ENCODE measurements at regions not wholly inside any gene's neighbourhood (a gene's known extent, or its start where the extent isn't known, plus 50 kb on each side); places are given as distances from the start of the nearest gene placed in this dataset.
"Not testable (repeated sequence)": the region's sequence is repeated elsewhere in the genome, so short reads cannot be mapped to it uniquely, and the experiment has no call there.

DNA sequence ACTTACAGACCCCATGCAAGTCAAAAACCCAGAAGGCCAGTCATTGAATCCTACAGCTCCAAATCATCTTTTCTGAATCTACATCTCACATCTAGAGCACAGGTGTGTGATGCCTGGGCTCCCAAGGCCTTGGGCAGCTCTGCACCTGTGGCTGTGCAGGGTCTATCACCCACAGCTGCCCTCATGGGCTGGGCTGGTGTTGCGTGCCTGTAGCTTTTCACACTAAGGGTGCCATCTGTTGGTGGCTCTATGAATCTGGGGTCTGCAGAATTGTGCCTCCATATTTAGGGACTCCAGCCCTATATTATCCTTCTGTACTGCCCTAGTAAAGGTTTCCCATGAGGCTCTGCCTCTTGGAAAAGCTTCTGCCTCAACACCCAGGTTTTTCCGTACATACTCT lies 407.6 kb downstream of the TUBA3C start:
- TF ChIP-seq, protein P1, sequence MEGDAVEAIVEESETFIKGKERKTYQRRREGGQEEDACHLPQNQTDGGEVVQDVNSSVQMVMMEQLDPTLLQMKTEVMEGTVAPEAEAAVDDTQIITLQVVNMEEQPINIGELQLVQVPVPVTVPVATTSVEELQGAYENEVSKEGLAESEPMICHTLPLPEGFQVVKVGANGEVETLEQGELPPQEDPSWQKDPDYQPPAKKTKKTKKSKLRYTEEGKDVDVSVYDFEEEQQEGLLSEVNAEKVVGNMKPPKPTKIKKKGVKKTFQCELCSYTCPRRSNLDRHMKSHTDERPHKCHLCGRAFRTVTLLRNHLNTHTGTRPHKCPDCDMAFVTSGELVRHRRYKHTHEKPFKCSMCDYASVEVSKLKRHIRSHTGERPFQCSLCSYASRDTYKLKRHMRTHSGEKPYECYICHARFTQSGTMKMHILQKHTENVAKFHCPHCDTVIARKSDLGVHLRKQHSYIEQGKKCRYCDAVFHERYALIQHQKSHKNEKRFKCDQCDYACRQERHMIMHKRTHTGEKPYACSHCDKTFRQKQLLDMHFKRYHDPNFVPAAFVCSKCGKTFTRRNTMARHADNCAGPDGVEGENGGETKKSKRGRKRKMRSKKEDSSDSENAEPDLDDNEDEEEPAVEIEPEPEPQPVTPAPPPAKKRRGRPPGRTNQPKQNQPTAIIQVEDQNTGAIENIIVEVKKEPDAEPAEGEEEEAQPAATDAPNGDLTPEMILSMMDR (conservative IDR thresholded peaks at IDR 0.05): peak; percentile 26
- H3K27ac ChIP-seq: not testable (repeated sequence)

DNA sequence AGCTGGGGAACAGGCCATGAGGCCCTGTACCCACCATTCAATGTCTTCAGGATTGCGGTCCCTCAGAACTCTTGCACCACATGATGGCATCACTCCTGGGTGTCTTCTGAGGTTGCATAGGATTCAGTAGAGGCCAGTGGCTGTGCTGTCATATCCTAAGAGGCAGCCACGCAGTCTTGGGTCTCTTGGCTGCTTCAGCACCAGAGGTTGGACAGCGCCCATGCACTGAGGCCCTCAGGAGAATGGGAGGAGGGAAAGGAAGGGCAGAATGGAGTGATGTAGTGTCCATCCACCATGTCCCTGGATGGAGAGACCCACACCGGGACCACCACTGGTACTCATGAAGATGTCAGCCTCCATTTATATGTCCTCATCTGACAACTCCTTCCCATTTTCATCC lies 439.9 kb downstream of the TUBA3C start:
- H3K27ac ChIP-seq: not testable (repeated sequence)

DNA sequence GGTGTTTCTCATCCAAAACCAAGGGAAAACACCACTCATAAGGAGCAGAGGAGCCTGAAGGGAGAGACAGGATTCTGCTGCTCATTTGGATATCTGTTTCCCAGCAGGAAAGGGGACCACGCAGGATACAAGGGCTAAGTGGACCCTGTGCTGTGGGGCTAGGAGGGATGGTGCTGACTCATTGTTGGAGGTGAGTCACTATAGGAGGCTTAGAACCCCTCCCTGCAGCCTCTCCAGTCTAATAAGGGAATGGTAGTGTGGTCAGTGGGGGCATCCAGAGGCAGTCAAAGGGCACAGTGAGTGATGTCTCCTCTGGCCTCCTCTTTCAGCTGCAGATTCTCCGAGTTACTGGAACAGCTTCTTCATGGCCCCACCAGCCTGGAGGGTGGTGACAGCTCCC lies 442.3 kb downstream of the TUBA3C start:
- no peak overlapping the region for H3K27ac ChIP-seq
- TF ChIP-seq ZFX (IDR thresholded peaks at IDR 0.05): no peak
- TF ChIP-seq, protein P1 (conservative IDR thresholded peaks at IDR 0.05): no peak

DNA sequence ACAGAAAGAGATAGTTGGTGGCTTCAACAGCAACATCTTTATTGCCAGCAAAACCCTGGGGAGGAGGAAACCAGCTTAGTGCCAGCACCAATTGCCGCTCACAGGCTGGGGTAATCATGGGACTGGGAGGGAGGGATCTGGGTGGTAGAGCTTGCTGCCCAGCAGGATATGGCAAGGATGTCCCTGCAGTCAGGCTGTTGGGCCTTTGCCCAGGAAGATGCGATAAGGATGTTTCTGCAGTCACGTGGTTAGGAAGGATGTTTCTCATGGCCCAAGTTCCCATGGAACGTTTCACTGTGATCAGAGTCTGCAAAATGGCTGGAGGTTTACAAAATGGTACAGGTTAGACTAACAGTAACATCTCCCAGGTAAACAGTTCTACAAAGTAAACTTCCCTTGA lies 443.5 kb downstream of the TUBA3C start:
- not testable (repeated sequence) for H3K27ac ChIP-seq

DNA sequence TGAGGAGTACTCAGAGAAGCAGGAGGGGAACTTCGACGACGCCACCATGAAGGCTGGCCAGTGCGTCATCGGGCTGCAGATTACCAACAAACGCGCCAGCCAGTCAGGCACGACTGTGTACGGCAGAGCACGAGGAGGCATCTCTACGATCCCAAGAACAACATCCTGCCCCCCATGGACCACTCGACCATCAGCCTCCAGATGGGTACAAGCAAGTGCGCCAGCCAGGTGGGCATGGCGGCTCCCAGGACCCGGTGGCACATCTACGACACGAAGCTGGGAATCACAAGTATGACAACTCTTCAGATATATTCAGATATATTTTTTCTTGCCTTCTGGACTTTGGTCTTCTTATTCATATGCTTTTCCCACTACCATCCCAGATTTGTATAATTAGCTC lies 454.5 kb downstream of the TUBA3C start:
- not testable (repeated sequence) for H3K27ac ChIP-seq

DNA sequence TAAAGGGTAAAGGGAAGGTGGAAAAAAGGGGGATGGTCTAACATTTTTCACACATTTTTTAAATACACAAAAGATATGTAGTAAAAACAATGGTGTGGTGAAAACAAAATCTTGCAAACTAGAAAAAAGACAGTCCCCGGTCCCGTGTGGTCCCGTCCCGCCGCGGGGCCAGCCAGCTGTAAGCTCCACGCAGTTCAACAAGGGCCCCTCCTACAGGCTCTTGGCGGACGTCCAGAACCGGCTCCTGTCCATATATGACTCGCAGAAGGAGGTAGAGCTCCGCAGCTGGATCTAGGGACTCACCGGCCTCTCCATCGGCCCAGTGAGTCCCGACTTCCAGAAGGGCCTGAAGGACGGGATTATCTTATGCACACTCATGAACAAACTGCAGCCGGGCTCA lies 455.1 kb downstream of the TUBA3C start:
- not testable (repeated sequence) for H3K27ac ChIP-seq

DNA sequence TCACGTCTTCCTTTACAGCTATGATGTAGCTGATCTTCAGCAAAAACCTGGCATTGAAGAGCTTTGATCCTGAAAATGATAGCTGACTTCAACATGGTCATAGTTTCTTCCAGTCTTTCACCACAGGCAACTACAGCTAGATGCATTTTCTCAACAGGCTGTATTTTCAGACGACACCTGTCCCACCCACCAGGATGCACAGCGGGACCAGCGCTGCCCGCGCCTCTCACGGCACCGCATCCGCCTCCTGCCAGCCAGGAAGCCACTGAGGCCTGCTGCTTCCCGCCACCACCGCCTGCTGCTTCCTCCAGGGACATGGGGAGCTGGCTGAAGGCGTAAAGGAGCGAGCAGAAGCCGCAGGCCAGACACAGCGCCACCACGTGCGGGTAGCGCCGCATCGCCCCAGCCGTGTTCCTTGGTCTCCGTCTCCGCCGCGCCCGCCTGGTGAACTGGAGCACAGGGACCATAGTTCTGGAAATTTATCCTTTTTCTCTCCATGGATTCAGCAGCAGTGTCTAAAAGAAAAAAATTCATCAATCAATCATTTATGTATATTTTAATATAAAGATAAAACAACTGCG lies 456.3 kb downstream of the TUBA3C start:
- TF ChIP-seq, protein P1 (conservative IDR thresholded peaks at IDR 0.05): peak; percentile 48
- not testable (repeated sequence) for H3K27ac ChIP-seq

DNA sequence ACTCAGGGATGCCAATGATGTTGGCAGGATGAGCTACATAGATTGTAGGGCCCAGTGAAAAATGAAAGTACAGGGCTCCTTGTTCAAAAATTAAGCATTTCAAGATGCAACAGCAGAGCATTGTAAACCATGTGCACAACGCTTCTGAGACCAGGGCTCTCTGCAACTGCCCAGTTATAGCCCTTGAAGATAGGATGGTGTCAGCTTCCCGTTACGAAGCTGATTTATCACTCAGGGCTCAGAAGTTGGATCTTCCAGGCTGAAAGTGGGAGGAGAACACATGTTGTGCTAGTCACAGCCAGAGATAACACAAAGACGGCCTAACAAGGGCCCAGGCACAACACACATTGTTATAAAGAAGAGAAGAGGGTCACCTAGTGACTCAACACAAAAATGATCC lies 466.7 kb downstream of the TUBA3C start:
- H3K27ac ChIP-seq: no peak overlapping the region
- TF ChIP-seq ZFX (IDR thresholded peaks at IDR 0.05): no peak
- TF ChIP-seq, protein P1 (conservative IDR thresholded peaks at IDR 0.05): no peak

DNA sequence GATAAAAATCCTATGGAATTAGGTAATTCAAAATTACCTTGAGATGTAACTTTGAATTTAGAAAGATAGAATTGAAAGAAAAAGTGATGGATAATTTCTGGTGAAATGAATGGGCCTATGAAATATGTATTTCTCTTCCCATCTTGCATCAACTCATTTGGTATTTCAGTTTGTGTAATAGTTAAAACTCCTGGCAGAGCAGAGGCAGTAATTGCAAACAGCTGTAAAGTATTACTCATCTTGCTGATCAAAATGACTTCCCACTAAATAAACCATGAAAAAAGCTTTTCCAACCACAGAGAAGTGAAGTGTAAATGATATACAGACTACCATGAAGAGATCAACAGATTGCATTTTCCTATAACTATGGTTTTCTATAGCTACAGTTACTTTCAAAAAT lies 471.0 kb downstream of the TUBA3C start:
- not testable (repeated sequence) for H3K27ac ChIP-seq

DNA sequence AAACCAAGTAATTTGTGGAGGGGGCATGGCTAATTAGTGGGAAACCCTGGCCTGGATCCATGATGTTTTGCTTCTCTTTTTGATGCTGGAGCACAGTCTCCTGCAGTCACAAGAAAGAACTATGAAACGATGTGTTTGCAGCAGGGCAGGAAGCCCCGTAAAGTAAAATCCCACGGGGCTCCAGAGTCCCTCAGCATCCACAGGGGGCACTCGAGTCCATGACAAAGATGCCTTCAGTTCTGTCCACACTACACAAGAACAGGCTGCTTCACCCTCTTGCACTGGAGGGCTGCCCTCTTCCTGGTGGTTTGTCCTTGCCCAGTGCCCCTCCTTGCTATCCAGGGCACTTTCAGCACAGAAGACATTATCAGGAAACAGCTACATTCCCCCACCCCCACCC lies 475.1 kb downstream of the TUBA3C start:
- not testable (repeated sequence) for H3K27ac ChIP-seq
- TF ChIP-seq, protein P1 (conservative IDR thresholded peaks at IDR 0.05): peak; percentile 50

DNA sequence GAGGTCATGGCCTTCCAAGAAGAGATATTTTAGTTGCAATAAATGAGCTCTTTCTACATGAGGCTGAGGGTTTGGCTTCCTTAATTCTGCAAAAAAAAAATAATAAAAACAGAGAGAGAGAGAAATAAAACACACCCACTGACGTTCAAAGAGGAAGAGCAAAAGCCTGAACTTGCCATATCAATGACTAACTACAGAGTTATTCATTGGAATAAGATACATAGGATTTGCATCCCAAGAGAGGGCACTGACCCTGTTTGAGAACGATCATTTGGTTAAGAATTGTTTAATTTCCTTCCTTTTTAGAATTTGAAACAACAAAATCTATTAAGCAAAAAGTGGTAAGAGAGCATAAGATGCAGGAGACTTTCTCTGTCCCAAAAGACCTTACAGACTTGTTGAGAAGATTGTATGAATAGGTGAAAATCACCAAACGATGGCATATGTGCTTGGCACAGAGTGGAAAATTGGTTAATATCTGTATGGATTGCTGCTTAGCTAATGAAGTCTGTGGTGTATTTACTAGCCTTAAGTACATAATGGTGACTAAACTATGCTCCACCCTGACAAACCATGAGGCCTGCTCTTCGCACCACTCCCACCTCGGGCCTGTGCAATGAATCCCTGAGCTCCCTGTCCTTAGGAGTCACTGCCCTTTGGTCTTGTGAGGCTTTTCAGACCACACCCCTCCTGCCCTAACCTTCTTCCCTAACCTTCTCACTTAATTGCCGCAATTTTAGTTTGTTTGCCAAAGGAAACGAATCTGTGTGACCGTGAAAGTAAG lies 479.0 kb downstream of the TUBA3C start:
- H3K27ac ChIP-seq: not testable (repeated sequence)

DNA sequence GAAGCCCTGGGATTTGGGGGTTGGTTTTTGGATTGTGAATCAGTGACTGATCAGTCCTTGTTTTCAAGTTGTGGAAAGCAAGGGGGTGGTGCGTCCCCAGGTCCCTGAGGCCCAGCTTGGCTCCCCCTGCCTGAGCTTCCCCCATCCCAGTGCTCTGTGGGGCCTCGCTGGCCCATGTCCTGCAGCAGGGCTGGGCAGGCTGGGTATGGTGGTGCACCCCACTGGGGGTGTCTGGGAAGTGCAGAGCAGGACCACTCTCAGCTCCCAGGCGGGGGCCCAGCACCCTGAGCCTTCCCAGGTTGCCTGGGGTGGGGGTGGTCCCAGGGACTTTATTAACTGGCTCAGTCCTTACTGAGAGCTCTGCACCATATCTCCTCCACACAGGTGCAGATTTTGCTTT lies 483.3 kb downstream of the TUBA3C start:
- not testable (repeated sequence) for H3K27ac ChIP-seq

DNA sequence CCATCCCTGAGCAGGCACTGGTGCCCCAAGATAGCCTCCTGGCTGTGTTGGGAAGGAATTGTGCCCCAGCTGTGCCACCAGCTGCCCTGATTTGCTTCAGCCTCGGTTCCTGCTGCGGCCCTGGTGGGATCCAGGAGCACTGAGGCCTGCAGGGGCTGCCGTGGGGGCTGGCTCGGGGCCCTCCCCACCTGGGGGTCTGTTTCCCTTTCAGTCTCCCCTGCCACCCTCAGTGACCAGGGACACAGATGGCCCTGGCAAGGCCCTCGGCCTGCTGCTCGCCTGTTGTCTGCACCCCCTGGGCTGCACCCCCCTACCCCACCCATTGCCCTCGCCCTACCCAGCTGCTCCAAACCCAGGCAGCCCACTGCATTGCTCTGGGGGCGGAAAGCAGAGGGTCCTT lies 483.8 kb downstream of the TUBA3C start:
- H3K27ac ChIP-seq: not testable (repeated sequence)

DNA sequence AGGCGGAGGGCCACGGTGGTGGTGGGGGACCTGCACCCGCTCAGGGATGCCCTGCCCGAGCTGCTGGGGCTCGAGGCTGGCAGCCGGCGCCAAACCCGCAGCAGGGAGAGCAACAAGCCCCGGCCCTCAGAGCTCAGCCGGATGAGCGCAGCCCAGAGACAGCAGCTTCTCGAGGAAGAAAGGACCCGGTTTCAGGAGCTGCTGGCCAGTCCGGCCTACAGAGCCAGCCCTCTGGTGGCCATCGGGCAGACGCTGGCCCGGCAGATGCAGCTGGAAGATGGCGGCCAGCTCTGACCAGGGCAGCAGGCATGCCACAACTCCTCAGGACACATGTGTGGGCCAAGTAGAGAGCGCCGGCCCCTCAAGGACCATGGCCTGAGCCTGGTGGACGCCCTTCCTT lies 484.4 kb downstream of the TUBA3C start:
- H3K27ac ChIP-seq: not testable (repeated sequence)

DNA sequence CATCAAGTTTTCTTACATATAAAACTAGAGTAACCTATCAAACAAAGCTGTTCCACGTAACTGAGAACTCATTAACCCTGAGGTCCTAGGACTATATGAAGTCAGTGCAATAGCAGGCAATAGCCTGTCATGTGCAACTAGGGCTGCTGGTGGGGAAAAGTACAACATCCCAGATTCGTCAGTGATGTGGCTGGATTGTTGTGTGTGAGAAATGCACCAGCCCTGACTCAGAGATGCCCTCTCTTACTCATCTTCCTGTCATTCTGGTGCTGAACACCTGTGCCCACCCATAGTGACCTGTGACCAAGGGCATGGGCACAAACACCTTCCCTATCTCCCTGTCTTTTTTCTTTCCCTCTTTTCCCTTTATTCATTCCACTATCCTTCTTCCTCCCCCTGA lies 504.2 kb downstream of the TUBA3C start:
- not testable (repeated sequence) for H3K27ac ChIP-seq
